ENCODE measurements at regions not wholly inside any gene's neighbourhood (a gene's known extent, or its start where the extent isn't known, plus 50 kb on each side); places are given as distances from the start of the nearest gene placed in this dataset.

GRCh38 chr7:17126413-17127268, 171.8 kb upstream of the AHR start:
- DNase-seq (ENCODE audit: low read depth): no peak

GRCh38 chr7:17129218-17129617, 169.2 kb upstream of the AHR start:
- DNase-seq (ENCODE audit: low read depth): no peak

GRCh38 chr7:17130281-17131059, 168.0 kb upstream of the AHR start:
- peak; percentile 68 for DNase-seq (ENCODE audit: low read depth)

GRCh38 chr7:17131060-17131345, 167.4 kb upstream of the AHR start:
- peak; percentile 10 for DNase-seq (ENCODE audit: low read depth)

- no peak for DNase-seq (ENCODE audit: low read depth)
Observed at GRCh38 chr7:17131983-17132655, 166.3 kb upstream of the AHR start.

- DNase-seq (ENCODE audit: low read depth): peak; percentile 19
Observed at GRCh38 chr7:17132726-17133125, 165.7 kb upstream of the AHR start.

- DNase-seq (ENCODE audit: low read depth): no peak
Observed at GRCh38 chr7:17133977-17134376, 164.5 kb upstream of the AHR start.

GRCh38 chr7:17134786-17135185, 163.7 kb upstream of the AHR start:
- DNase-seq (ENCODE audit: low read depth): no peak

GRCh38 chr7:17136126-17136525, 162.3 kb upstream of the AHR start:
- DNase-seq (ENCODE audit: low read depth): no peak

- DNase-seq (ENCODE audit: low read depth): no peak
Observed at GRCh38 chr7:17139081-17139480, 159.4 kb upstream of the AHR start.

- DNase-seq (ENCODE audit: low read depth): no peak
Observed at GRCh38 chr7:17140406-17140805, 158.0 kb upstream of the AHR start.

GRCh38 chr7:17142831-17143541, 155.5 kb upstream of the AHR start:
- DNase-seq (ENCODE audit: low read depth): no peak

- DNase-seq (ENCODE audit: low read depth): peak; percentile 58
Observed at GRCh38 chr7:17144322-17144721, 154.1 kb upstream of the AHR start.

GRCh38 chr7:17146621-17147020, 151.8 kb upstream of the AHR start:
- no peak for DNase-seq (ENCODE audit: low read depth)

- no peak for DNase-seq (ENCODE audit: low read depth)
Observed at GRCh38 chr7:17147409-17147808, 151.0 kb upstream of the AHR start.

GRCh38 chr7:17150018-17150417, 148.4 kb upstream of the AHR start:
- DNase-seq (ENCODE audit: low read depth): no peak

GRCh38 chr7:17152721-17153120, 145.7 kb upstream of the AHR start:
- no peak for DNase-seq (ENCODE audit: low read depth)

GRCh38 chr7:17153536-17153935, 144.9 kb upstream of the AHR start:
- DNase-seq (ENCODE audit: low read depth): no peak

GRCh38 chr7:17155529-17155928, 142.9 kb upstream of the AHR start:
- peak; percentile 11 for DNase-seq (ENCODE audit: low read depth)

- no peak for DNase-seq (ENCODE audit: low read depth)
Observed at GRCh38 chr7:17158261-17158660, 140.2 kb upstream of the AHR start.

- DNase-seq (ENCODE audit: low read depth): no peak
Observed at GRCh38 chr7:17159500-17160037, 138.9 kb upstream of the AHR start.
